Astrocyte (in vitro differentiated cells and primary cell): ENCODE measurements at regions not wholly inside any gene's neighbourhood (a gene's known extent, or its start where the extent isn't known, plus 50 kb on each side); places are given as distances from the start of the nearest gene placed in this dataset.

ENCODE experiments used
- DNase-seq: peaks from one replicate; pipeline ENCODE4 v3.0.0-alpha.2; 2010; ENCODE audit warnings: low read depth
- FAIRE-seq: peaks from 2 replicates; lab custom pipeline; 2011; peaks lifted over from hg19 to GRCh38; lab: Jason Lieb, UNC
- H2AFZ ChIP-seq: 2 replicates; pipeline ENCODE4 v1.6.0; 2012; ENCODE audit warnings: low read depth, low read length, inconsistent platforms
- H3K27ac ChIP-seq: 2 replicates; pipeline ENCODE4 v1.5.1; 2011; ENCODE audit warnings: low read depth, low read length, inconsistent platforms
- H3K27me3 ChIP-seq: 2 replicates; pipeline ENCODE4 v1.6.0; 2011; ENCODE audit warnings: low read length, inconsistent platforms; ENCODE audit not compliant: insufficient read depth
- H3K36me3 ChIP-seq: 2 replicates; pipeline ENCODE4 v1.5.1; 2011; ENCODE audit warnings: low read length, inconsistent platforms; ENCODE audit not compliant: insufficient read depth
- H3K4me1 ChIP-seq: 2 replicates; pipeline ENCODE4 v1.5.1; 2011; ENCODE audit warnings: low read length, inconsistent platforms; ENCODE audit not compliant: insufficient read depth
- H3K4me2 ChIP-seq: 2 replicates; pipeline ENCODE4 v1.6.0; 2012; ENCODE audit warnings: low read length, inconsistent platforms
- H3K4me3 ChIP-seq: 2 replicates; pipeline ENCODE4 v1.5.1; 2011; ENCODE audit warnings: low read depth, mild to moderate bottlenecking, low read length, inconsistent platforms; ENCODE audit not compliant: insufficient read depth
- H3K79me2 ChIP-seq: 2 replicates; pipeline ENCODE4 v1.6.0; 2012; ENCODE audit warnings: mild to moderate bottlenecking, low read length, inconsistent platforms; ENCODE audit not compliant: insufficient read depth
- H3K9ac ChIP-seq: 2 replicates; pipeline ENCODE4 v1.6.0; 2012; ENCODE audit warnings: mild to moderate bottlenecking, low read length, inconsistent platforms
- H3K9me3 ChIP-seq: 2 replicates; pipeline ENCODE4 v1.5.1; 2012; ENCODE audit warnings: low read depth, mild to moderate bottlenecking, low read length, inconsistent platforms; ENCODE audit not compliant: insufficient read depth
- H4K20me1 ChIP-seq: 2 replicates; pipeline ENCODE4 v1.6.0; 2012; ENCODE audit warnings: low read length, inconsistent platforms; ENCODE audit not compliant: insufficient read depth
- H3K27ac Mint-ChIP-seq: one replicate; pipeline ENCODE4 v1.8.0; 2021; ENCODE audit warnings: mild to moderate bottlenecking, mixed read lengths; ENCODE audit not compliant: unreplicated experiment
- H3K27me3 Mint-ChIP-seq: one replicate; pipeline ENCODE4 v1.8.0; 2021; ENCODE audit warnings: low read depth, mixed read lengths; ENCODE audit not compliant: unreplicated experiment
- H3K36me3 Mint-ChIP-seq: one replicate; pipeline ENCODE4 v1.8.0; 2021; ENCODE audit warnings: low read depth, mixed read lengths; ENCODE audit not compliant: unreplicated experiment
- H3K4me1 Mint-ChIP-seq: one replicate; pipeline ENCODE4 v1.8.0; 2021; ENCODE audit warnings: low read depth, mixed read lengths; ENCODE audit not compliant: unreplicated experiment
- H3K4me3 Mint-ChIP-seq: one replicate; pipeline ENCODE4 v1.8.0; 2021; ENCODE audit warnings: mild to moderate bottlenecking, moderate library complexity, mixed read lengths; ENCODE audit not compliant: unreplicated experiment
- H3K9me3 Mint-ChIP-seq: one replicate; pipeline ENCODE4 v1.8.0; 2021; ENCODE audit warnings: mild to moderate bottlenecking, mixed read lengths; ENCODE audit not compliant: unreplicated experiment
- EZH2 ChIP-seq: IDR thresholded peaks from 2 replicates; pipeline ENCODE4 v1.6.1; 2012; ENCODE audit warnings: mild to moderate bottlenecking, low read length, inconsistent platforms; ENCODE audit not compliant: insufficient read depth
- TF ChIP-seq, protein P1 (sequence below): IDR thresholded peaks from 2 replicates; pipeline ENCODE4 v1.5.1; 2011; ENCODE audit warnings: low read depth, mild to moderate bottlenecking, inconsistent platforms, low read length, moderate library complexity; ENCODE audit not compliant: insufficient read depth

DNA sequence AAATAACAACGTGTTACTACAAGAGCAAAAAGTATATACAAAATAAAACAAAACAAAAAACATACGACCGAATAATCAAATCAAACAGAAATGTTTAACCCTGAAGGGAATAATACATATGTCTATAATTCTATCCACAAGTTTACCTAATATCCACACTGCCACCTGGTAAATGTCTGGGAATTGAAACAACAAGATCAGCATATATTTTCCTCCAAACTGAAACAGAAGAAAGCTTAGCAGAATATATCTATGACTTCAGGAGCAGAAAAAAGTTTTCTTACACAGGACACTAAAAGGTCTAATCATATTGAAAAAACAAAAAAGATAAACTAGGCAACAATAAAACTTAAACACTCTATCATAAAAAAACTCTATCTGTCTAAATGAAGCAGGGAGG lies 404.0 kb downstream of the CDH11 start:
- Histone ChIP-seq H2AFZ (no peak overlapping the region), H3K9ac (no peak overlapping the region), H3K79me2 (no peaks in the 10 kb centered on the region), H3K36me3 (no peaks in the 10 kb centered on the region), H3K4me2 (no peak overlapping the region), H3K4me1 (no peaks in the 10 kb centered on the region), H3K9me3 (no peaks in the 10 kb centered on the region), H3K27ac (no peak overlapping the region), H3K27me3 (no peaks in the 10 kb centered on the region), H3K4me3 (no peak overlapping the region), H4K20me1 (no peaks in the 10 kb centered on the region)
- H3K27me3 Mint-ChIP-seq, result no peaks in the 10 kb centered on the region
- H3K27ac Mint-ChIP-seq, result no peak overlapping the region
- H3K9me3 Mint-ChIP-seq, result no peaks in the 10 kb centered on the region
- DNase-seq (no peak), FAIRE-seq (no peak)
- H3K4me1 Mint-ChIP-seq, result no peaks in the 10 kb centered on the region
- TF ChIP-seq EZH2, result no peak
- TF ChIP-seq, protein P1, sequence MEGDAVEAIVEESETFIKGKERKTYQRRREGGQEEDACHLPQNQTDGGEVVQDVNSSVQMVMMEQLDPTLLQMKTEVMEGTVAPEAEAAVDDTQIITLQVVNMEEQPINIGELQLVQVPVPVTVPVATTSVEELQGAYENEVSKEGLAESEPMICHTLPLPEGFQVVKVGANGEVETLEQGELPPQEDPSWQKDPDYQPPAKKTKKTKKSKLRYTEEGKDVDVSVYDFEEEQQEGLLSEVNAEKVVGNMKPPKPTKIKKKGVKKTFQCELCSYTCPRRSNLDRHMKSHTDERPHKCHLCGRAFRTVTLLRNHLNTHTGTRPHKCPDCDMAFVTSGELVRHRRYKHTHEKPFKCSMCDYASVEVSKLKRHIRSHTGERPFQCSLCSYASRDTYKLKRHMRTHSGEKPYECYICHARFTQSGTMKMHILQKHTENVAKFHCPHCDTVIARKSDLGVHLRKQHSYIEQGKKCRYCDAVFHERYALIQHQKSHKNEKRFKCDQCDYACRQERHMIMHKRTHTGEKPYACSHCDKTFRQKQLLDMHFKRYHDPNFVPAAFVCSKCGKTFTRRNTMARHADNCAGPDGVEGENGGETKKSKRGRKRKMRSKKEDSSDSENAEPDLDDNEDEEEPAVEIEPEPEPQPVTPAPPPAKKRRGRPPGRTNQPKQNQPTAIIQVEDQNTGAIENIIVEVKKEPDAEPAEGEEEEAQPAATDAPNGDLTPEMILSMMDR, result no peak
- H3K36me3 Mint-ChIP-seq, result no peaks in the 10 kb centered on the region
- H3K4me3 Mint-ChIP-seq, result no peak overlapping the region

DNA sequence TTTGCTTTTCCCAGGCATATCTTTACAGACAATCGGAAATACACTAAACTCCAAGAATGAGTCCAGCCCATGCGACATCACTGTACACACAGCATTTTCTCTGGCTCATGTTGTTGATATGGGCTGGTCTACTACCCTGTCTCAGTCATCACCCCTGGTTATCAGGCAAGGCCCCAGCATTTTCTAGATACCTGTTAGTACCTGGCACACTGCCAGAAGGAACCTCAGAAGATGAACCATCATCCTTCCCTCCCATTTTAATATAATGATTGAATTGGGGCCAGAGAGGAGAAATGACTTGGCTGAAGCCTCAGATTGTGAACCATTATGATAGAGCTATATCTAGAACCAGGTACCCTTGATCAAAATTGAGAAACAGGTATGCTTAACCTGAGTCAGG lies 406.2 kb downstream of the CDH11 start:
- H3K9ac ChIP-seq, result no peak overlapping the region
- TF ChIP-seq EZH2, result no peak
- TF ChIP-seq, protein P1, result no peak
- no peak overlapping the region for H3K4me2 ChIP-seq
- no peaks in the 10 kb centered on the region for H3K27me3 Mint-ChIP-seq
- no peak overlapping the region for H3K27ac Mint-ChIP-seq
- no peaks in the 10 kb centered on the region for H4K20me1 ChIP-seq
- no peak overlapping the region for H3K27ac ChIP-seq
- no peaks in the 10 kb centered on the region for H3K9me3 ChIP-seq
- H3K27me3 ChIP-seq, result no peaks in the 10 kb centered on the region
- no peaks in the 10 kb centered on the region for H3K79me2 ChIP-seq
- DNase-seq, result no peak
- peaks cover 11% of the 10 kb centered on the region for H3K4me1 ChIP-seq
- H3K36me3 ChIP-seq, result no peaks in the 10 kb centered on the region
- no peak overlapping the region for H3K4me3 ChIP-seq
- H3K9me3 Mint-ChIP-seq, result no peaks in the 10 kb centered on the region
- no peak for FAIRE-seq
- H3K4me1 Mint-ChIP-seq, result peaks cover 12% of the 10 kb centered on the region
- H3K4me3 Mint-ChIP-seq, result no peak overlapping the region
- H3K36me3 Mint-ChIP-seq, result no peaks in the 10 kb centered on the region
- no peak overlapping the region for H2AFZ ChIP-seq

DNA sequence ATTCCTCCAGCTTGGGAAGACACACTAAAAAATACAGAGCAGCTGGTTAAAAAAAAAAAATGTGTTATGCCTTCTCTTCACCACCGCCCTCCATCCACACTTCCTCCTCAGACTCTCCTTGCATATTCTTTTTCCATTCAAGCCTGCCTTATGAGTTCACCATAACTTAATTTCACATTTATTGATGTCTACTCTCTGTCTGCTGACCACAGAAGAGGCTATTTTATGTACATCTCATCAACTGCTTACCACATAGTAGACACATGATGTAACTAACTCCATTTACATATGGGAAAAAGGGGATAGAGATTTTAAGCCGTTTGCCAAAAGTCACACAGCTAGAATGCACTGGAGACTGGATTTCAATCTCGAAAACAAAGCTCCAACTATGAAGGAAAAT lies 409.8 kb downstream of the CDH11 start:
- peak overlapping the region; percentile 69 for H3K9ac ChIP-seq
- H3K36me3 Mint-ChIP-seq, result no peaks in the 10 kb centered on the region
- H3K4me3 ChIP-seq, result no peak overlapping the region
- no peaks in the 10 kb centered on the region for H3K9me3 Mint-ChIP-seq
- no peaks in the 10 kb centered on the region for H3K79me2 ChIP-seq
- peaks cover 11% of the 10 kb centered on the region for H3K4me1 ChIP-seq
- peaks cover 12% of the 10 kb centered on the region for H3K4me1 Mint-ChIP-seq
- no peaks in the 10 kb centered on the region for H3K36me3 ChIP-seq
- H3K9me3 ChIP-seq, result no peaks in the 10 kb centered on the region
- peak; percentile 91 for DNase-seq
- no peak for TF ChIP-seq EZH2
- TF ChIP-seq, protein P1, result no peak
- FAIRE-seq, result peak; percentile 5
- no peaks in the 10 kb centered on the region for H3K27me3 ChIP-seq
- H4K20me1 ChIP-seq, result no peaks in the 10 kb centered on the region
- peak overlapping the region; percentile 39 for H3K4me2 ChIP-seq
- H3K27me3 Mint-ChIP-seq, result no peaks in the 10 kb centered on the region
- H2AFZ ChIP-seq, result no peak overlapping the region
- H3K4me3 Mint-ChIP-seq, result no peak overlapping the region
- peak overlapping the region; percentile 27 for H3K27ac Mint-ChIP-seq
- peak overlapping the region; percentile 85 for H3K27ac ChIP-seq
